GM18867 (cell line): ENCODE measurements at regions not wholly inside any gene's neighbourhood (a gene's known extent, or its start where the extent isn't known, plus 50 kb on each side); places are given as distances from the start of the nearest gene placed in this dataset.
"Not testable (repeated sequence)": the region's sequence is repeated elsewhere in the genome, so short reads cannot be mapped to it uniquely, and the experiment has no call there.

Experiments used
- ATAC-seq: cut with Tn5 transposase; IDR thresholded peaks from one replicate; pipeline ENCODE4 v1.9.1; 2021; ENCODE audit warnings: mild to moderate bottlenecking, moderate library complexity; ENCODE audit not compliant: unreplicated experiment

DNA sequence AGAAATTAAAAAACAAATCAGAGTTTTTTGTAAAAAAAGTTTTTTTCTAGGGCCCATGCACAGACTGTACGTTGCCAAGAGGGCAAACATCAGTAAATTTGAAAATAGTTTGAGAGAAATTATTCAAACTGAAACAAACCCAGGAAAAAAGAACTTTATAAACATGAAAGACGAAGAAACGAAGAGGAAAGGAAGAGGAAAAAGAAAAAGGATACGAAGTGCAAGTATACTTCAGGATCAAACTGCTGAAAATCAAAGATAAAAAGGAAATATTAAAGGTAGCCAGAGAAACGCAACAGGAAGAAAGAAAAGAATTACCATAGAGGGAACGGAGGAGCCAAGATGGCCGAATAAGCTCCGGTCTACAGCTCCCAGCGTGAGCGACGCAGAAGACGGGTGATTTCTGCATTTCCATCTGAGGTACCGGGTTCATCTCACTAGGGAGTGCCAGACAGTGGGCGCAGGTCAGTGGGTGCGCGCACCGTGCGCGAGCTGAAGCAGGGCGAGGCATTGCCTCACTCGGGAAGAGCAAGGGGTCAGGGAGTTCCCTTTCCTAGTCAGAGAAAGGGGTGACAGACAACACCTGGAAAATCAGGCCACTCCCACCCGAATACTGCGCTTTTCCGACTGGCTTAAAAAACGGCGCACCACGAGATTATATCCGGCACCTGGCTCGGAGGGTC is 94.4 kb upstream of the GAS1 start:
- ATAC-seq = not testable (repeated sequence)

DNA sequence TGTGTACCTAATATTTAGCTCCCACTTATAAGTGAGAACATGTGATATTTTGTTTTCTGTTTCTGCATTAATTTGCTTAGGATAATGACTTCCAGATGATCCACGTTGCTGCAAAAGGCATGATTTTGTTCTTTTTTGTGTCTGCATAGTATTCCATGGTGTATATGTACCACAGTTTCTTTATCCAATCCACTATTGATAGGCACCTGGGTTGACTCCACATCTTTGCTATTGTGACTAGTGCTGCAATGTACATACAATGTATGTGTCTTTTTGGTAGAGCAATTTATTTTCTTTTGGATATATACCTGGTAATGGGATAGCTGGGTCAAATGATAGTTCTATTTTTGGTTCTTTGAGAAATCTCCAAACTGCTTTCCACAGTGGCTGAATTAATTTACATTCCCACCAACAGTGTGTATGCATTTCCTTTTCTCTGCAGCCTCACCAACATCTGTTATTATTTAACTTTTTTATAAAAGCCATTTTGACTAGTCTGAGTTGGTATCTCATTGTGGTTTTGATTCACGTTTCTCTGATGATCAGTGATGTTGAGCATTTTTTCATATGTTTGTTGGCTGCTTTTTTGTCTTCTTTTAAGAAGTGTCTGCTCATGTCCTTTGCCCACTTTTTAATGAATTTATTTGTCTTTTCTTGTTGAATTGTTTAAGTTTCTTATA is 102.8 kb upstream of the GAS1 start:
- not testable (repeated sequence) for ATAC-seq

DNA sequence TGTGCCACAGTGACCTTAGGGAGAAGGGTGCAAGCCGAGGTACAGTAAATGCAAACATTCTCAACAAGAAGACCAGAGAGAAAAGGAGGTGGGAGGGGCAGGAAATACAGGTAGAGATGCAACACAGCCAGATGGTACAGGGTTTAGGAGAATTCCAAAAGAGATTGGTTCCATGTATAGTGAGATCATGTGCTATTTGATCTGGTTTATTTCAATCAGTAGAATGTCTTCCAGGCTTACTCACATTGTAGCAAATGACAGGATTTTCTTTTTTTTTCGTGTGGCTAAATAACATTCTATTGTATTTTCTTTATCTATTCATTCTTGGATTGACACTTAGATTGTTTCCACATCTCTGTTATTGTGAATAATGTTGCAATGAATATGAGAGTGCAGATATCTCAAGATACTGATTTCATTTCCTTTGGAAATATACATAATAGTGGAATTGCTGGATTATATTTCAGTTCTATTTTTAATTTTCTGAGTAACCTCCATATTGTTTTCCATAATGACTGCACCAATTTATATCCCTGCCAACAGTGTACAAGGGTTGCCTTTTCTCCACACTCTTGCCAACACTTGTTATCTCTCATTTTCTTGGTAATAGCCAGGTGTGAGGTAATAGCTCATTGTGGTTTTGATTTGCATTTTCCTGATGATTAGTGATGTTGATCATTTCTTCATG is 107.8 kb upstream of the GAS1 start:
- no peak for ATAC-seq

DNA sequence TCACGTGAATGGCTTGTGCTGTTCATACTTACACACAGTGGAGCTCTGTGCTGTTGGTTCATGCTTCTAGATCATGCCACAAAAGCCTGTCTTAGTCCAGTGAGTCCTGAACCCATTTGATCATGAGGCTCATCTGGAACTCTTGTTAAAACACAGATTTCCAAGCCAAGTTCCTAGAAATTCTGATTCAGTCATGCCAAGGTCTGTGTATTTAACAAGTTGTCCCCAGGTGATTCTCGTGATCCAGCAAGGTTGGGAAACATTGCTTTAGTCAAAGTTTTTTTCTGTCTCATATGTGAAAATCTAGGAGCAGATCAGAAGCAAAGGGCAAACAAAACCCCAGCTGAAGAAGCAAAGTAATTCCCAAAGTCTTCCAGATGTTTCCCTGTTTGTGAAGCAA is 112.5 kb upstream of the GAS1 start:
- ATAC-seq = no peak

DNA sequence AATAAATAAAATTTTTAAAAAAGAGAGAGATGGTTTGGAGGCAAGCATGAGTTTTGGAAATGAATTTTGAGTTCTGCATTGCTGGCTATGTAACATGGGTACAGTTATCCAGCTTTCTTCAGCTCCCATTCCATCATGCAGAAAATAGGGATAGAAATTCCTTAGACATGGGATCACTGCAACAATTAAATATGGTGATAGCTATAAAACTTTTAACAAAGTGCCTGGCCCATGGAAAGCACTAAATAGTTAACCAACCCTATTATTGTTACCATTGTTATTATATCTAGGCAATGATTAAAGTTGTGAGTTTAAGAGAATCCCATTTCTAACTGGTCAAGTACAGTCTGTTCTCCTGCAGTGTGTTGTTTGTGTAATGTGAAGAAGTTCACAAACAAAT is 115.4 kb upstream of the GAS1 start:
- no peak for ATAC-seq

DNA sequence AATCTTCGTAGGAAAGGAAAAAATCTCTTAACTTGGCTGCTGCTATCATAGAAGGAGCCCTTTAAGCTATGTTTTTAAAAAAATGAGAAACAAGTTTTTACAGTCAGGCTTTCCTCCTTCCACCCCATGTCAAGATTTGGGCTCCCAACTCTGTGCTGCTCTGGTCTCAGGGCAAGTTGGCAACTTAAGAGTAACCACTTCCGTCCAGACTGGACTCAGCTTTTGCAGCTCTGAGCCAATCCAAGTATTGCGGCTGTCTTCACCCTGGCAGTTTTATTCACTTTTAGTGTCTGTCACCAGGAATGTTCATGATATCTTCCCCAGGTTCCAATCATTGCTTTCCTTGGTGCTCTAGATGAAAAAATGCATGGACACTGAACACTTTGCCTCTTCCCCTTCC is 115.9 kb upstream of the GAS1 start:
- ATAC-seq = no peak

DNA sequence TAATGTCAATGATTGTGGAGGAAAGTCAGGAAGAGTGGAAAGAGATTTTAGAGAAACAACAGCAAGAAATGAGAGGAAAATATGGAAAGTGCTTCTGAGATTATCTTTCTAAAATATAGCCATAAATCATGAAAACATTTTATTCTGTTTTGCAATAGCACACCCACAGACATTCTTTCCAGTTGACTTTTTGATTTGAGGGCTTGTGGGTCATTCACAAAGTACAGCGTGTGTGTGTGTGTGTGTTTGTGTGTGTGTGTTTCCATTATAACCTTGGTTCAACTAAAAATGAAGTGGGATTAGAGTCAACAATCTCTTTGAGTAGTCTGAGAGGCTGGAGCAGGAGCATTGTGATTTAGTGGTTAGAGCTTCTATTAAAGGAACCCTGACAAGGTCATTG is 116.6 kb upstream of the GAS1 start:
- no peak for ATAC-seq

DNA sequence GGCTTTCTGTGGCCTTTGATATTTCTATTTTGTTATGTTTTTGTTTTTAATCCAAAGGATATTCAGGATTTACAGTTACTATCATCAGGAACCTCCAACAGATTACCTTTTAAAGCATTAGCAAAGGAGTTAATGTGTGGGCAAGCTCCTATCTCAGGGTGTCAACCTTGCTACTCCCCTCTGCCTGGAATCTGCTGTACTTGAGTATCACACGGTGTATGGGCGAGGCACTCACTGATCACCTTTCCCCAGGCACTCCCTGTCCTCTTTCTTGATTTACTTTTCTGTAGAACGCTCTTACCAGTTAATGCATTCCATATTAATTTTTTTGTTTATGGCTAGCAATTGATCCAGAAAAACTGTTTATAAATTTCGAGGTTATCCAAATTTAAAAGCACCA is 117.0 kb upstream of the GAS1 start:
- no peak for ATAC-seq

DNA sequence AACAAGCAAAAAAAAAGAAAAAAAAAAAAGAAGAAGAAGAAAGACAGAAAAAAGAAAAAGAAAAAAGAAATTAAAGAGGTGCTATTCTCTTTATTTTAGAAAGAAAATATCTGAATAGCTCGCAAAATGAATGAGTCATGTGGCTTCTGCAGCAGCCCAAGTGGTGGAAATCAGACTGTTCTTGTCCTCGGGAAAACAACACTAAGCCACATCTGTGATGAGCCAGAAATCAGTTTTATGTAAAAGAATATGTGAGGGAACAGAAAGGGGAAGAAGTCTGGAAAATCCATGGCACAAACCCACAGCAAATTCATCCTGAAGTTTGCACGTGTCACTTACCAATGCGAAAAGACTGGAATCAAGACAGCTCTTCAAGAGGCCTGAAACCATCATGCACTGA is 118.7 kb upstream of the GAS1 start:
- ATAC-seq = no peak

DNA sequence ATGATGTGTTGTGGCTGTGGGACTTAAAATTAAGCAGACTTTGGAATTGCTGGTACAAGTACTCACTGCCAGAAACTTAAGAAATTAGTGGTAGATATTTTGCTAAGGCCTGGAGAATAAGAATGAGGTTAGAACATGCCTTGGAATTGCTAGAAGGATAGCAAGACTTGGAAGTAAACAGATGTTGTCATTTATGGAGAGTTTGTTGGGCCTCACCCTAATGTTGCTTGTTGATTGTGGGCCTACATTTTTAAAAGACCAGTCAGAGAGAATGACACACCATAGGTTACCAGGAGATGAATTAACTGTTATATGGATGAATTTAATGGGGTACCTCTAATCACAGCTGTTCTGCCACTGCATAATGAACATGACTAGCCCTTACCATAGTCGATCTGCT is 120.1 kb upstream of the GAS1 start:
- ATAC-seq = no peak

DNA sequence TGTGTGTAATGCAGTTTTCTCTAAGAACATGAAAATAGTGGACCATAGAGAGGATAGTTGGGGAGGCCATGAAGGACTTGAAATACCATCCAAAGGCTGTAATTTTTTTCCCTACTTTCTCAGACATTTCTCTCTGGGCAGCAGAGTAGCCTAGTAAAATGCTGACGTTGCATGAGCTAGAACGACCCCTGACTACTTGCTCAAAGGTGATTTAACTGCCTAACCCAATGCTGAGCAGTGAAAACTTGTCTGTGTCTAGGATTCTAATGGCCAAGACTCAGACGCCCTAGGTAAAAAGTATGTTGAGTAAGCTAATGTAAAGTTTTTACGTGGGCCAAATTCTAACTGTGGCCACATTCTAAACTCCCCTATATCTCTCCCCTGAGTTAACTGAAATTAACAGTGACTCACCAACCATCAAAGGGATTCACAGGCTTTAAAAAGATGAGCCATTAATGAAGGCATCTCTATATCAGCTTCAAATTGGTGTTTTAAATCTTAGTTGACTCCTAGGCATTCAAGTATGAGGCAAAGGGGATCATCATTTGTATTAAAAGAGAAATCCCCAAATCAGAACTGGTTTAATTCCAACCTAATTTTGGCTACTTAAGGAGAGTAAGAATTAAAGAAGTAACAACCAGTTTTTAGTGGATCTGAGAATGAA is 121.0 kb upstream of the GAS1 start:
- ATAC-seq = no peak

DNA sequence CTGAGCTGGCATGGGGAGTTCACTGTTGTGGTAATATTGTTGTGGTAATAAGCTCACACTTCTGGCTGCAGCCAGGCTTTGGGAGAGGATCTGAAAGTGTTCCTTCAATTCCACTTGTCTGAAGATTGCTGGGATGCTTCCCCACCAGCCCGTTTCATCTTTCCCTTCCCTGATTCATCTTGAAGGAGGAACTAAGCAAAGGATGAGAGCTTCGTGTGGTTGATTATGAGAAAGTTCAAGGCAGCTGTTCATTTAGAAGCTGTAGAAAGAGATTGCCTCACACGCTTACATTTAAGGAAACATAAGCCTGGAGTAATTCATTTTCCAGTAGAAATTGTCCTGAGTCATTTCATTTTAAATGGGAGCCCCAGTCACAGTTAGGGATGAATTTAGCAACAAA is 122.4 kb upstream of the GAS1 start:
- no peak for ATAC-seq

DNA sequence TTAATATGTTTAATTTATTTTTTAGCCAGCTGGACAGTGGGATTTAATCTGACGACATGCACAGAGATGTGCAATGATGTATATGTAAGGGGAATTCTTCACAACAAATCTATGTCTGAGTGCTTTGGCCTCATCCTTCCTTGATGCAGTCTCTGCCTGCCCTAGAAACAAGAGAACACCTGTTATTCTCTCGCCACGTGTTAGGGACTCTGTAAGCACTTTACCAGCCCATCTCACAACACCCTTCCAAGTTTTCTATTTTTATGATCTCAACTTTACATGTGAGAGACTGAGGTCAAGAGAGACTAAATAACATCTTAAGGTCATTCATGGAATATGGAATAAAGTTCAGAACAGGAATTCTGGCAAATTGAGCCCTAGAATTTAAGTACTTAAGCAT is 123.0 kb upstream of the GAS1 start:
- ATAC-seq = no peak

DNA sequence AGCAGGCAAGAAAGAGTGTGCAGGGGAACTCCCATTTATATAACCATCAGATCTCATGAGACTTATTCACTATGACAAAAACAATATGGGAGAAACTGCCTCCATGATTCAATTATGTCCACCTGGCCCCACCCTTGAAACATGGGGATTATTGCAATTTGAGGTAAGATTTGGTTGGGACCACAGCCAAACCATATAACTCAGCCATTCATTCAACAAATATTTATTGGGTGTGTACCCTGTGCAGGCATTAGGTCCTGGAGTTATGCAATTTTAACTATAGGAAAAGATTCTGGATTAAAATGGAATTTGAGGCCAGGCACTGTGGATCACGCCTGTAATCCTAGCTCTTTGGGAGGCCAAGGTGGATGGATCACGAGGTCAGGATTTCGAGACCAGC is 124.2 kb upstream of the GAS1 start:
- no peak for ATAC-seq

DNA sequence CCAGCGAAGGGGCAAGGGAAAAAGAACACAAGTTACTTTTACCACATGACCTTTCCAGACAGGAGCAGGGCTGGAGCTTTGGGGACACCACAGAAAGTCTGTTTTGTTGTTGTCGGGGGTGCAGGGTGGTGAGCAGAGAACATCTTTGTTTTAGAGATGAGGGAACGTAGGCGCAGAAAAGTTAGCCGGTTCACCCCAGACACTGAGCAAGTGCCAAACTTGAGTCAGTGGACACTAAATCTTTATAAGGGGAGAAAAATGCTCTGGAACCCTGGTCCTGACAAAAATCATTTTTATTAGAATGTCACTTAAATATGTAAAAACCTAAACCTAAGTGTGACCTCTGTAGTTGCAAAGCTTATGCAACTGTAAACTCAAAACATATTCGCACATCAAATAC is 126.4 kb upstream of the GAS1 start:
- ATAC-seq = no peak

DNA sequence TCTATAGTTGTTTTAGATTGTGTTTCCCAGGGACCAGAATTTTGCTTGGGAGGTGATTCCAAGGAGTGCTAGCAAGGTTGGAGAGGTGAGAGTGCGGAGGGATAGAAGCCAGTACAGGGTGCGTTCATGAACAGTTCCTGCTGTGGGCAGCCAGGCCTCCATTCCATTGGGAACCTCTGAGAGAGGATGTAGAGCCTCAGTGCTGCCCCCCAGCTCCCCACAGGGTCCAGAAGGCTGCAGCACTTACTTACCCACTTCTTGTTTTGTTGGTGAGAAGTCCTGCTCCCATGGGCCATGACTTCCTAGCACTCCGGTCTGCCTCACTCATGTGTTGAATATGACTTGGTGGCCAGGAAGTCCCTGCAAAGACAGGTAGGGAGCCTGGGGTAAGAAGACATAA is 128.2 kb upstream of the GAS1 start:
- ATAC-seq = no peak

DNA sequence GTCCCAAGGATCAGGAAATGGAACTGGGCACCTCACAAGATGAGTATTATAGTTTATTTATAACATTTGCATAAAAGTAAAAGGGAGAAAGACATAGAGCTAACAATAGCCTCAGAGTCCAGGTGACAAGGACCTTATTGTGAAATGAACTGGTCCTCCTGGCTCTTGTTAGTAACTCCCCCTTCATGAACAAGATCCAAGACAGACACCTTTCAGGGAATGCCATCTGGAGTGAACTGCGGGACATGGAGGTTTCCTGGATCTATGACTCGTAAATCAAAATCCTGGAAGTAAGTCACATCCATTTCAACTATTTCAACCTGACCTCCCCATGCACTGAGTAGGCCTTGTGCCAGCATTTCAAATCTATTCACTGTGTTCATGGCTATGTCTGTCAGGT is 129.5 kb upstream of the GAS1 start:
- no peak for ATAC-seq

DNA sequence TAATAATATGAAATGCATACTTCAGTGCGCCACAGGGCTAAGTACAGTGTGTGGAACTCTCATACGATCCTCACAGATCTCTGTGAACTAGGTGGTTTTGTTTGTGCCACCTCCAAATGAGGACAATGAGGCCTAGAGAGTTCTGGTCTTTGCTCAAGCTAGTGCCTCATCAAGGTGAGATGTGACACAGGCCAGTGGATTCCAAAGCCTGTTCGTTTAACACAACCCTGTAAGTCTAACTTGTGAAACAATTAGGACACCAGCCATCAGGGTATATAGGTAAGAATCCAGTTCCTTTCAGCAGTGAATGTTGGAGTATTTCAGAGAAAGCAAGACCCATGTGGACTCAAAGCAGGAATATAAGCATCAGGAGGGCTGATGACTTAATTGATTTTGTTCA is 130.7 kb upstream of the GAS1 start:
- ATAC-seq = no peak

DNA sequence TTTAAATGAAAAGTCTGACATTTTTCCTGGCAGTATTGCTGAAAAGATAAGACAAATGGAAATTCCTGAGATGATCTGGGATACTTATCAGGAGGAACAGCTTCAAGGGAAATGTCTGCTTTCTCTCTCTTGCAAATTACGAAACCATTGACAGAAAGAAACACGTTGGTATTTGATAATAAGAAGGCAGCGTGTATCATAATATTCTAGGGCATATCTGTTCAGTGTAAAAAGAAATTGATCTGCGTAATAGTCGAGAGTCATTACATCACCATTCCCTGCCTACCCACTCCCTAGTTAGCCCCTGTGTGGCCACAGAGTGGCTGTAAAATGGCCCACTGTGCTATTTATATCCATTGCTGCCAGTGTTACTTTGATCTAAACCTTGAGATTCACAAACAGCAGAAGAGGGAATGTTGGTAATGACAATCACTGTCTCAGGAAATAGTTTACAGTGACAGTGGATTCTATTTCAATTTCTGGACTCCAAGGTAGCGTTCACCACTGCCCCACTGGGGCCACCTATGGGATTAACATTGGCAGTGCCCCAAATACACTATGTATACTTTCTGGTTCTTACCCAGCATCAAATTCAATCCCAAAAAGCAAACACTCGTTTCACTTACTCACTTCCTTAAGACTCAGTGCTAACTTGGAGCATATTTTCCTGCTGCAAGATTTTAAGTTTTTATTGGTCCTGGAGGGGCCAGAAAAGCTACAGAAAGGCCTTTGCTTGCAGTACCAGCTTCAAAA is 133.4 kb upstream of the GAS1 start:
- no peak for ATAC-seq

DNA sequence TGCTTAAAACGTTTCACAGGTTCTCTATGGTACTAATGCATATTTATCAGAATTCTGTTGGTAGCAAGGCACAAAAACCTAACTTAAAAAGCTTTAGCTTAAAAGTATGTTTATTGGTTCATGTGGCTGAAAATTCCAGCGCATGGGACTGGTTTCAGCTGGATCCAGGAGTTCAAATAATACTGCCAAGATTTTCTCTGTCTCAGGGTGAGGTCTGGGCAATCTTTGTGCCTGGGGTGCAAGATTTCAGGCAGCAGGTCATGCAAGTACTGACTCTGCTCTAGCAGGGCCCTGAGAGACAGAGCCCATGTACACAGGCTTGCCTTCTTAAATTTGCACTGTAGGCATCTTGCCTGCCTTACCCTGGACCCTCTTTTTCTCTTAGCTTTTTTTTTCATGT is 134.2 kb upstream of the GAS1 start:
- ATAC-seq = no peak

DNA sequence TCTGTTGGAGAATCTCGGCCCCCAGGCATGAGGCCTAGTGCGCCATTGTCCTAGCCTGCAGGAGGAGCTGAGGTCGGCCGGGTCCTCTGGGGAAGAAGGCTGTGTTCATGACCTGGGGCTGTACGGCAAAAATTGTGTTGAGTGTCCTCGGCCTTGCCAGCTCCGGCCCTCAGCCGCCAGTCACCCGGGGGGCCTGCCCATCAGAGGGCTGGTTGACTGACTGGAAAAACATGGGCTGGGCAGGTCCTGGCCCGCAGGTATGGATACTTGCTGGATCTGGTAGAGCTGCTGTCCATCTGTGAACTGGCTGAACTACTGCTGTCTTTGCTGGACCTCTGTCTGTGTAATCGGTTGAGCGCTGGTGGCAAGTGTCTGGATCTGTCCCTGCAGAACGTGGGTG is 136.7 kb upstream of the GAS1 start:
- ATAC-seq = no peak
